GM18870 (cell line): ENCODE measurements at regions not wholly inside any gene's neighbourhood (a gene's known extent, or its start where the extent isn't known, plus 50 kb on each side); places are given as distances from the start of the nearest gene placed in this dataset.
"Not testable (repeated sequence)": the region's sequence is repeated elsewhere in the genome, so short reads cannot be mapped to it uniquely, and the experiment has no call there.

Experiments used
- ATAC-seq: cut with Tn5 transposase; IDR thresholded peaks from one replicate; pipeline ENCODE4 v1.9.1; 2021; ENCODE audit warnings: moderate library complexity; ENCODE audit not compliant: unreplicated experiment

GRCh38 chr5:92552206-92553160 lies 1028.5 kb downstream of the NR2F1-AS1 start:
- ATAC-seq = no peak

GRCh38 chr5:92548346-92548745 lies 1032.7 kb downstream of the NR2F1-AS1 start:
- no peak for ATAC-seq

GRCh38 chr5:92544596-92544995 lies 1036.4 kb downstream of the NR2F1-AS1 start:
- ATAC-seq = no peak

- no peak for ATAC-seq
Measured at GRCh38 chr5:92544036-92544435, 1037.0 kb downstream of the NR2F1-AS1 start.

- no peak for ATAC-seq
Measured at GRCh38 chr5:92543201-92543600, 1037.8 kb downstream of the NR2F1-AS1 start.

GRCh38 chr5:92542017-92542416 lies 1039.0 kb downstream of the NR2F1-AS1 start:
- not testable (repeated sequence) for ATAC-seq

GRCh38 chr5:92527311-92528078 lies 1053.5 kb downstream of the NR2F1-AS1 start:
- no peak for ATAC-seq

- ATAC-seq = no peak
Measured at GRCh38 chr5:92525131-92525530, 1055.9 kb downstream of the NR2F1-AS1 start.

- no peak for ATAC-seq
Measured at GRCh38 chr5:92519811-92520632, 1061.0 kb downstream of the NR2F1-AS1 start.

GRCh38 chr5:92518318-92518904 lies 1062.6 kb downstream of the NR2F1-AS1 start:
- ATAC-seq = peak; percentile 99

- no peak for ATAC-seq
Measured at GRCh38 chr5:92514896-92515295, 1066.1 kb downstream of the NR2F1-AS1 start.

- ATAC-seq = no peak
Measured at GRCh38 chr5:92513067-92513466, 1068.0 kb downstream of the NR2F1-AS1 start.

- ATAC-seq = no peak
Measured at GRCh38 chr5:92508271-92508670, 1072.7 kb downstream of the NR2F1-AS1 start.

GRCh38 chr5:92505925-92506324 lies 1075.1 kb downstream of the NR2F1-AS1 start:
- peak; percentile 74 for ATAC-seq

- no peak for ATAC-seq
Measured at GRCh38 chr5:92505145-92505544, 1075.9 kb downstream of the NR2F1-AS1 start.

GRCh38 chr5:92504346-92504745 lies 1076.7 kb downstream of the NR2F1-AS1 start:
- no peak for ATAC-seq

GRCh38 chr5:92500752-92501151 lies 1080.3 kb downstream of the NR2F1-AS1 start:
- ATAC-seq = no peak

GRCh38 chr5:92496545-92496944 lies 1084.5 kb downstream of the NR2F1-AS1 start:
- ATAC-seq = no peak

- no peak for ATAC-seq
Measured at GRCh38 chr5:92494508-92494907, 1086.5 kb downstream of the NR2F1-AS1 start.

GRCh38 chr5:92492908-92493307 lies 1088.1 kb downstream of the NR2F1-AS1 start:
- ATAC-seq = no peak

GRCh38 chr5:92484484-92484883 lies 1096.5 kb downstream of the NR2F1-AS1 start:
- ATAC-seq = no peak
